ENCODE measurements at regions not wholly inside any gene's neighbourhood (a gene's known extent, or its start where the extent isn't known, plus 50 kb on each side); places are given as distances from the start of the nearest gene placed in this dataset.
"Not testable (repeated sequence)": the region's sequence is repeated elsewhere in the genome, so short reads cannot be mapped to it uniquely, and the experiment has no call there.

DNA sequence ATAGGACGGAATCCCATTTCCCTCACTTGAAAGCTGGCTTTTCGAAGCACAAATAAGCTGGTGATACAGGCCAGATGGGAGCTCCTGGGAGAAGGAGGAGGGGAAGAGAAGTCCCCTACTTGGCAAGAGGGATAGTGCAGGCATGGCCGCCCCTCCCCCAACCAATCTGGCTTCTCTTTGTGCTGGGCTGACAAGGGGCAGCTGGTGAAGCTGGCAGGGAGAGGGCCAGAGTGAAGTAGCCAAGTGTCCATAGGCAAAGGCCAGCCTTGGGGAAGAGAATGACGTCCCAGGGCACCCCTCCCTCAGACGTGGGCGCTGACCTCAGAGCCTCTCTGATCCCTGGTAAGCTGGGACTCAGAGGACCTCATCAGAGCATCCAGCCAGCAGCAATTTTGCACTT, 78.7 kb upstream of the GRAMD1B start:
- Histone ChIP-seq H3K27me3 (ENCODE audit: control insufficient read depth, insufficient read depth, low read length) (peaks cover 20% of the 10 kb centered on the region), H3K4me2 (ENCODE audit: extremely low read depth, insufficient read depth, low read length) (no peak overlapping the region), H2AFZ (ENCODE audit: low read length) (no peak overlapping the region), H3K9me3 (ENCODE audit: control insufficient read depth, insufficient read depth, low read depth, low read length) (no peaks in the 10 kb centered on the region), H3K4me1 (ENCODE audit: control insufficient read depth, extremely low read depth, insufficient read depth, low read length) (no peaks in the 10 kb centered on the region), H3K27ac (ENCODE audit: insufficient read depth, low read length) (no peak overlapping the region), H4K20me1 (ENCODE audit: control insufficient read depth, extremely low read depth, insufficient read depth, low read length) (no peaks in the 10 kb centered on the region), H3K4me3 (replicated peaks in 1 of 4; ENCODE audit: control extremely low read depth in 1 of 4, insufficient read depth in 1 of 4, low read depth in 3 of 4, low read length in 4 of 4) (no peak overlapping the region), H3K9ac (ENCODE audit: insufficient read depth, low read length) (no peak overlapping the region), H3K36me3 (ENCODE audit: control insufficient read depth, insufficient read depth, low read length) (no peaks in the 10 kb centered on the region), H3K79me2 (ENCODE audit: control insufficient read depth, insufficient read depth, low read length) (no peaks in the 10 kb centered on the region)
- DNase-seq (ENCODE audit: low read depth in 2 of 2): peak in 1 of 2 donors; percentile 18
- TF ChIP-seq EZH2 (IDR thresholded peaks at IDR 0.05; ENCODE audit: low read length, missing control alignments) (no peak), CTCF (conservative IDR thresholded peaks at IDR 0.05 in 1 of 2, IDR thresholded peaks at IDR 0.05 in 1 of 2; ENCODE audit: low read depth in 1 of 2, low read length in 2 of 2) (no peak)

- no peaks in the 10 kb centered on the region for H4K20me1 ChIP-seq (ENCODE audit: control insufficient read depth, extremely low read depth, insufficient read depth, low read length)
- H2AFZ ChIP-seq (ENCODE audit: low read length): no peak overlapping the region
- H3K4me2 ChIP-seq (ENCODE audit: extremely low read depth, insufficient read depth, low read length): no peak overlapping the region
- no peaks in the 10 kb centered on the region for H3K36me3 ChIP-seq (ENCODE audit: control insufficient read depth, insufficient read depth, low read length)
- no peak for DNase-seq (ENCODE audit: low read depth in 2 of 2)
- TF ChIP-seq CTCF (conservative IDR thresholded peaks at IDR 0.05 in 1 of 2, IDR thresholded peaks at IDR 0.05 in 1 of 2; ENCODE audit: low read depth in 1 of 2, low read length in 2 of 2) (no peak), EZH2 (IDR thresholded peaks at IDR 0.05; ENCODE audit: low read length, missing control alignments) (no peak)
- H3K9me3 ChIP-seq (ENCODE audit: control insufficient read depth, insufficient read depth, low read depth, low read length): no peaks in the 10 kb centered on the region
- H3K27me3 ChIP-seq (ENCODE audit: control insufficient read depth, insufficient read depth, low read length): peaks cover 22% of the 10 kb centered on the region
- no peak overlapping the region for H3K4me3 ChIP-seq (replicated peaks in 1 of 4; ENCODE audit: control extremely low read depth in 1 of 4, insufficient read depth in 1 of 4, low read depth in 3 of 4, low read length in 4 of 4)
- no peaks in the 10 kb centered on the region for H3K4me1 ChIP-seq (ENCODE audit: control insufficient read depth, extremely low read depth, insufficient read depth, low read length)
- H3K9ac ChIP-seq (ENCODE audit: insufficient read depth, low read length): no peak overlapping the region
- H3K27ac ChIP-seq (ENCODE audit: insufficient read depth, low read length): no peak overlapping the region
- no peaks in the 10 kb centered on the region for H3K79me2 ChIP-seq (ENCODE audit: control insufficient read depth, insufficient read depth, low read length)
Measured at GRCh38 chr11:123349382-123349781, 80.7 kb upstream of the GRAMD1B start.

DNA sequence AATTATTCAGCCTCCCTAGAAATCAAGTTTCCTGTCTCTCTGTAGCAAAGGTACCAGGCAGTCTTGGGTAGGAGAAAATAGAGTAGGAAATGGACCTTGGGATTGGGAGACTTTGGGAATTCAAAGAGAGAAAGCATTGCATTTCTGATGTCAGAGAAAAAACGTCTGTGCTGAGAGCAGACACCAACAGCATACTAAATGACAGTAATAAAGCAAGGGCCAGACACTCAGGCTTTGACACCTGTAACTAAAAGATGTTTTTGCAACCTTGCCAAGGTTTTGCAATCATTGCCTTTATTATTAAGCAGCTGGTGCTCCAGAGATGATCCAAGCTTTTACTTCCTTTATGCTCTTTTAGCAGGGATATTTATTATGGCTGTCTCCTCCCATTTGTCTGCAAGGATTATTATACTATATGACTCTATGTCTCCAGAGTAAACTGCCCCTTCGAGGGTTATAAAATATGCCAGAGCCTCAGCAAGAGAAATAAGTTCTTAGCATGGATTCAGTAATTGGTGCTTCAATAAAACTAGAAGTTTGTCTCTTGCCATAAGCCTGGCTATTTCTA, 85.2 kb upstream of the GRAMD1B start:
- Histone ChIP-seq H3K4me1 (ENCODE audit: control insufficient read depth, extremely low read depth, insufficient read depth, low read length) (no peaks in the 10 kb centered on the region), H3K9me3 (ENCODE audit: control insufficient read depth, insufficient read depth, low read depth, low read length) (no peaks in the 10 kb centered on the region), H4K20me1 (ENCODE audit: control insufficient read depth, extremely low read depth, insufficient read depth, low read length) (no peaks in the 10 kb centered on the region), H2AFZ (ENCODE audit: low read length) (no peak overlapping the region), H3K36me3 (ENCODE audit: control insufficient read depth, insufficient read depth, low read length) (no peaks in the 10 kb centered on the region), H3K4me3 (replicated peaks in 1 of 4; ENCODE audit: control extremely low read depth in 1 of 4, insufficient read depth in 1 of 4, low read depth in 3 of 4, low read length in 4 of 4) (no peak overlapping the region), H3K9ac (ENCODE audit: insufficient read depth, low read length) (no peak overlapping the region), H3K4me2 (ENCODE audit: extremely low read depth, insufficient read depth, low read length) (no peak overlapping the region), H3K27ac (ENCODE audit: insufficient read depth, low read length) (no peak overlapping the region), H3K79me2 (ENCODE audit: control insufficient read depth, insufficient read depth, low read length) (no peaks in the 10 kb centered on the region), H3K27me3 (ENCODE audit: control insufficient read depth, insufficient read depth, low read length) (peaks cover 5% of the 10 kb centered on the region)
- no peak for DNase-seq (ENCODE audit: low read depth in 2 of 2)
- TF ChIP-seq EZH2 (IDR thresholded peaks at IDR 0.05; ENCODE audit: low read length, missing control alignments): no peak
- TF ChIP-seq CTCF (conservative IDR thresholded peaks at IDR 0.05 in 1 of 2, IDR thresholded peaks at IDR 0.05 in 1 of 2; ENCODE audit: low read depth in 1 of 2, low read length in 2 of 2): no peak

- not testable (repeated sequence) for H4K20me1 ChIP-seq (ENCODE audit: control insufficient read depth, extremely low read depth, insufficient read depth, low read length); H3K79me2 ChIP-seq (ENCODE audit: control insufficient read depth, insufficient read depth, low read length); DNase-seq (ENCODE audit: low read depth in 2 of 2); H3K4me1 ChIP-seq (ENCODE audit: control insufficient read depth, extremely low read depth, insufficient read depth, low read length); H3K9me3 ChIP-seq (ENCODE audit: control insufficient read depth, insufficient read depth, low read depth, low read length); H3K9ac ChIP-seq (ENCODE audit: insufficient read depth, low read length); H3K27me3 ChIP-seq (ENCODE audit: control insufficient read depth, insufficient read depth, low read length); H3K4me2 ChIP-seq (ENCODE audit: extremely low read depth, insufficient read depth, low read length); H2AFZ ChIP-seq (ENCODE audit: low read length); H3K4me3 ChIP-seq (replicated peaks in 1 of 4; ENCODE audit: control extremely low read depth in 1 of 4, insufficient read depth in 1 of 4, low read depth in 3 of 4, low read length in 4 of 4); H3K36me3 ChIP-seq (ENCODE audit: control insufficient read depth, insufficient read depth, low read length); H3K27ac ChIP-seq (ENCODE audit: insufficient read depth, low read length)
Measured at GRCh38 chr11:123344188-123344587, 85.9 kb upstream of the GRAMD1B start.

Data from fibroblast of lung (primary cell).